NCI-H2171 (cell line): ENCODE measurements at regions not wholly inside any gene's neighbourhood (a gene's known extent, or its start where the extent isn't known, plus 50 kb on each side); places are given as distances from the start of the nearest gene placed in this dataset.
"Not testable (repeated sequence)": the region's sequence is repeated elsewhere in the genome, so short reads cannot be mapped to it uniquely, and the experiment has no call there.

Experiments used
- DNase-seq: peaks from one replicate; lab custom pipeline; 2025; lab: John Stamatoyannopoulos, UW

- DNase-seq, result no peak
Observed at GRCh38 chr16:6726621-6727020, 606.0 kb upstream of the RBFOX1 start.

- DNase-seq, result no peak
Observed at GRCh38 chr16:6725634-6726331, 606.9 kb upstream of the RBFOX1 start.

GRCh38 chr16:6725206-6725605, 607.4 kb upstream of the RBFOX1 start:
- not testable (repeated sequence) for DNase-seq

- DNase-seq, result no peak
Observed at GRCh38 chr16:6722786-6723185, 609.9 kb upstream of the RBFOX1 start.

- no peak for DNase-seq
Observed at GRCh38 chr16:6714510-6714909, 618.1 kb upstream of the RBFOX1 start.

- DNase-seq, result no peak
Observed at GRCh38 chr16:6709736-6710135, 622.9 kb upstream of the RBFOX1 start.

GRCh38 chr16:6708576-6709215, 623.9 kb upstream of the RBFOX1 start:
- no peak for DNase-seq

GRCh38 chr16:6704306-6704930, 628.2 kb upstream of the RBFOX1 start:
- DNase-seq, result no peak

- DNase-seq, result no peak
Observed at GRCh38 chr16:6701096-6701495, 631.5 kb upstream of the RBFOX1 start.

- DNase-seq, result no peak
Observed at GRCh38 chr16:6698548-6698947, 634.1 kb upstream of the RBFOX1 start.

- DNase-seq, result no peak
Observed at GRCh38 chr16:6695666-6696065, 637.0 kb upstream of the RBFOX1 start.

GRCh38 chr16:6694636-6695035, 638.0 kb upstream of the RBFOX1 start:
- no peak for DNase-seq

- not testable (repeated sequence) for DNase-seq
Observed at GRCh38 chr16:6693418-6693817, 639.2 kb upstream of the RBFOX1 start.

GRCh38 chr16:6692874-6693273, 639.8 kb upstream of the RBFOX1 start:
- no peak for DNase-seq

- DNase-seq, result no peak
Observed at GRCh38 chr16:6690741-6691140, 641.9 kb upstream of the RBFOX1 start.

GRCh38 chr16:6689643-6690042, 643.0 kb upstream of the RBFOX1 start:
- DNase-seq, result no peak

- DNase-seq, result no peak
Observed at GRCh38 chr16:6687593-6687992, 645.1 kb upstream of the RBFOX1 start.

GRCh38 chr16:6684076-6684673, 648.5 kb upstream of the RBFOX1 start:
- DNase-seq, result no peak

- DNase-seq, result peak; percentile 5
Observed at GRCh38 chr16:6682142-6682811, 650.4 kb upstream of the RBFOX1 start.

GRCh38 chr16:6678586-6678985, 654.1 kb upstream of the RBFOX1 start:
- DNase-seq, result no peak

GRCh38 chr16:6674071-6674470, 658.6 kb upstream of the RBFOX1 start:
- DNase-seq, result no peak

GRCh38 chr16:6672507-6672906, 660.1 kb upstream of the RBFOX1 start:
- no peak for DNase-seq
